Panc1 (cell line): ENCODE measurements at regions not wholly inside any gene's neighbourhood (a gene's known extent, or its start where the extent isn't known, plus 50 kb on each side); places are given as distances from the start of the nearest gene placed in this dataset.

Experiments
- ATAC-seq: fragments of 200-7000 bp; cut with Tn5 transposase; 2 replicates; pipeline ENCODE4 v1.9.1; 2020; ENCODE audit warnings: mild to moderate bottlenecking, moderate library complexity
- BruUV-seq: library from RNA; stranded (reverse); fragments of 400-500 nt; replicated peaks from 2 replicates; lab custom pipeline; 2021; lab: Mats Ljungman, UMichigan
- CTCF ChIA-PET: fragments of 300-600 bp; sonication (Branson Sonifier 250); formaldehyde crosslinking; loops from one replicate; lab custom pipeline; 2022; ENCODE audit warnings: antibody characterized with exemption; lab: Charles Lee
- POLR2A ChIA-PET: fragments of 300-600 bp; sonication (Branson Sonifier 250); formaldehyde crosslinking; loops from one replicate; lab custom pipeline; 2022; ENCODE audit warnings: antibody characterized with exemption; lab: Charles Lee
- DNase-seq: peaks from one replicate; pipeline ENCODE4 v3.0.0-alpha.2; 2010; ENCODE audit warnings: low read depth, low spot score
- H3K27ac ChIP-seq: 2 replicates; pipeline ENCODE4 v1.5.1; 2011; ENCODE audit warnings: mild to moderate bottlenecking, low read length, inconsistent platforms
- H3K27me3 ChIP-seq: fragments of 200-500 bp; sonication (Bioruptor generic); 2 replicates; pipeline ENCODE4 v1.6.0; 2014; ENCODE audit warnings: low read length, inconsistent platforms; ENCODE audit not compliant: control insufficient read depth, insufficient read depth
- H3K36me3 ChIP-seq: fragments of 200-500 bp; sonication (Bioruptor generic); 2 replicates; pipeline ENCODE4 v1.5.1; 2014; ENCODE audit warnings: inconsistent platforms, mild to moderate bottlenecking, low read length, moderate library complexity; ENCODE audit not compliant: control insufficient read depth, insufficient read depth
- H3K4me1 ChIP-seq: 2 replicates; pipeline ENCODE4 v1.5.1; 2011; ENCODE audit warnings: inconsistent platforms, mild to moderate bottlenecking, low read length, moderate library complexity; ENCODE audit not compliant: control insufficient read depth, insufficient read depth
- H3K4me3 ChIP-seq, 2 experiments: 2 replicates each; pipeline ENCODE4 v1.5.1; 2011 to 2012; ENCODE audit warnings: low read depth in 2 of 2, low read length in 2 of 2, mild to moderate bottlenecking in 2 of 2, inconsistent platforms in 1 of 2, moderate library complexity in 1 of 2
- H3K9me3 ChIP-seq: fragments of 200-500 bp; sonication (Bioruptor generic); 2 replicates; pipeline ENCODE4 v1.5.1; 2014; ENCODE audit warnings: low read depth, mild to moderate bottlenecking, inconsistent platforms, low read length, moderate library complexity; ENCODE audit not compliant: control insufficient read depth, insufficient read depth
- POLR2AphosphoS5 ChIP-seq: IDR thresholded peaks from 2 replicates; pipeline ENCODE4 v1.6.1; 2012; ENCODE audit warnings: mild to moderate bottlenecking, low read depth, low read length, moderate library complexity
- SIN3A ChIP-seq: IDR thresholded peaks from 2 replicates; pipeline ENCODE4 v1.6.1; 2012; ENCODE audit warnings: low read depth, mild to moderate bottlenecking, low read length, moderate library complexity, borderline replicate concordance; ENCODE audit not compliant: insufficient read depth
- TCF7L2 ChIP-seq: IDR thresholded peaks from 2 replicates; pipeline ENCODE4 v1.6.1; 2011; ENCODE audit warnings: mild to moderate bottlenecking, low read depth, low read length, inconsistent platforms
- in situ Hi-C: cut with HindIII; loops from 2 replicates; pipeline ENCODE4 v1.10.0; 2016; ENCODE audit warnings: low sequenced_read_pairs, low pct_unique_long_range_greater_than_20kb
- intact Hi-C: fragments of 100-400 bp; cut with micrococcal nuclease; formaldehyde crosslinking; loops from one replicate; pipeline ENCODE4 v1.10.0; 2022; ENCODE audit not compliant: unreplicated experiment
- TF ChIP-seq, protein P1 (sequence below): fragments of 450-650 bp; IDR thresholded peaks from 2 replicates; pipeline ENCODE4 v1.5.1; 2017; ENCODE audit warnings: mild to moderate bottlenecking
- TF ChIP-seq, protein P2 (sequence below), 2 experiments: IDR thresholded peaks; 2 replicates each; pipeline ENCODE4 v1.6.1; 2011 to 2012; ENCODE audit warnings: low read depth in 2 of 2, control low read depth in 1 of 2, low read length in 1 of 2, mild to moderate bottlenecking in 1 of 2, moderate library complexity in 1 of 2; ENCODE audit not compliant: insufficient read depth in 1 of 2

DNA sequence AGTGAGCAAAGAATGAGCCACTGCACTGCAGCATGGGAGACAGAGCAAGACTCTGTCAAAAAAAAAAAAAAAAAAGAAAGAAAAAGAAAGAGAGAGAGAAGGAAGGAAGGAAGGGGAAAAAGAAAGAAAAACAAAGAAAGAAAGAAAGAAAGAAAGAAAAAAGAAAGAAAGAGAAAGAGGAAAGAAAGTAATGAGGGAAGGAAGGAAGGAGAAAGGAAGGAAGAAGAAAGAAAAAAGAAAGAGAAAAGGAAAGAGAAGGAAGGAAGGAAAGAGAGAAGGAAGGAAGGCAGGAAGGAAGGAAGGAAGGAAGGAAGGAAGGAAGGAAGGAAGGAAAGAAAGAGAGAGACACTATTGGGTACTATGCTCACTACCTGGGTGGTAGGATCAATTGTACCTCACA, 122.2 kb upstream of the ERCC4 start:
- TF ChIP-seq, protein P1, sequence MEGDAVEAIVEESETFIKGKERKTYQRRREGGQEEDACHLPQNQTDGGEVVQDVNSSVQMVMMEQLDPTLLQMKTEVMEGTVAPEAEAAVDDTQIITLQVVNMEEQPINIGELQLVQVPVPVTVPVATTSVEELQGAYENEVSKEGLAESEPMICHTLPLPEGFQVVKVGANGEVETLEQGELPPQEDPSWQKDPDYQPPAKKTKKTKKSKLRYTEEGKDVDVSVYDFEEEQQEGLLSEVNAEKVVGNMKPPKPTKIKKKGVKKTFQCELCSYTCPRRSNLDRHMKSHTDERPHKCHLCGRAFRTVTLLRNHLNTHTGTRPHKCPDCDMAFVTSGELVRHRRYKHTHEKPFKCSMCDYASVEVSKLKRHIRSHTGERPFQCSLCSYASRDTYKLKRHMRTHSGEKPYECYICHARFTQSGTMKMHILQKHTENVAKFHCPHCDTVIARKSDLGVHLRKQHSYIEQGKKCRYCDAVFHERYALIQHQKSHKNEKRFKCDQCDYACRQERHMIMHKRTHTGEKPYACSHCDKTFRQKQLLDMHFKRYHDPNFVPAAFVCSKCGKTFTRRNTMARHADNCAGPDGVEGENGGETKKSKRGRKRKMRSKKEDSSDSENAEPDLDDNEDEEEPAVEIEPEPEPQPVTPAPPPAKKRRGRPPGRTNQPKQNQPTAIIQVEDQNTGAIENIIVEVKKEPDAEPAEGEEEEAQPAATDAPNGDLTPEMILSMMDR = no peak
- TF ChIP-seq POLR2AphosphoS5 = no peak
- TF ChIP-seq, protein P2, sequence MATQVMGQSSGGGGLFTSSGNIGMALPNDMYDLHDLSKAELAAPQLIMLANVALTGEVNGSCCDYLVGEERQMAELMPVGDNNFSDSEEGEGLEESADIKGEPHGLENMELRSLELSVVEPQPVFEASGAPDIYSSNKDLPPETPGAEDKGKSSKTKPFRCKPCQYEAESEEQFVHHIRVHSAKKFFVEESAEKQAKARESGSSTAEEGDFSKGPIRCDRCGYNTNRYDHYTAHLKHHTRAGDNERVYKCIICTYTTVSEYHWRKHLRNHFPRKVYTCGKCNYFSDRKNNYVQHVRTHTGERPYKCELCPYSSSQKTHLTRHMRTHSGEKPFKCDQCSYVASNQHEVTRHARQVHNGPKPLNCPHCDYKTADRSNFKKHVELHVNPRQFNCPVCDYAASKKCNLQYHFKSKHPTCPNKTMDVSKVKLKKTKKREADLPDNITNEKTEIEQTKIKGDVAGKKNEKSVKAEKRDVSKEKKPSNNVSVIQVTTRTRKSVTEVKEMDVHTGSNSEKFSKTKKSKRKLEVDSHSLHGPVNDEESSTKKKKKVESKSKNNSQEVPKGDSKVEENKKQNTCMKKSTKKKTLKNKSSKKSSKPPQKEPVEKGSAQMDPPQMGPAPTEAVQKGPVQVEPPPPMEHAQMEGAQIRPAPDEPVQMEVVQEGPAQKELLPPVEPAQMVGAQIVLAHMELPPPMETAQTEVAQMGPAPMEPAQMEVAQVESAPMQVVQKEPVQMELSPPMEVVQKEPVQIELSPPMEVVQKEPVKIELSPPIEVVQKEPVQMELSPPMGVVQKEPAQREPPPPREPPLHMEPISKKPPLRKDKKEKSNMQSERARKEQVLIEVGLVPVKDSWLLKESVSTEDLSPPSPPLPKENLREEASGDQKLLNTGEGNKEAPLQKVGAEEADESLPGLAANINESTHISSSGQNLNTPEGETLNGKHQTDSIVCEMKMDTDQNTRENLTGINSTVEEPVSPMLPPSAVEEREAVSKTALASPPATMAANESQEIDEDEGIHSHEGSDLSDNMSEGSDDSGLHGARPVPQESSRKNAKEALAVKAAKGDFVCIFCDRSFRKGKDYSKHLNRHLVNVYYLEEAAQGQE (IDR thresholded peaks at IDR 0.05; ENCODE audit: insufficient read depth in 1 of 2, low read depth in 2 of 2, low read length in 1 of 2) = no peak
- no peak for TF ChIP-seq SIN3A
- no peak for TF ChIP-seq TCF7L2
- Histone ChIP-seq H3K9me3 (no peaks in the 10 kb centered on the region), H3K4me1 (no peaks in the 10 kb centered on the region), H3K27me3 (no peaks in the 10 kb centered on the region), H3K36me3 (no peaks in the 10 kb centered on the region), H3K27ac (no peak overlapping the region), H3K4me3 (no peak overlapping the region)
- DNase-seq = no peak
- in situ Hi-C loops = no loop called here
- ATAC-seq = no peak
- intact Hi-C loops = no loop called here
- POLR2A ChIA-PET = no interaction called here
- CTCF ChIA-PET = no interaction called here
- BruUV-seq = no TSS peak

DNA sequence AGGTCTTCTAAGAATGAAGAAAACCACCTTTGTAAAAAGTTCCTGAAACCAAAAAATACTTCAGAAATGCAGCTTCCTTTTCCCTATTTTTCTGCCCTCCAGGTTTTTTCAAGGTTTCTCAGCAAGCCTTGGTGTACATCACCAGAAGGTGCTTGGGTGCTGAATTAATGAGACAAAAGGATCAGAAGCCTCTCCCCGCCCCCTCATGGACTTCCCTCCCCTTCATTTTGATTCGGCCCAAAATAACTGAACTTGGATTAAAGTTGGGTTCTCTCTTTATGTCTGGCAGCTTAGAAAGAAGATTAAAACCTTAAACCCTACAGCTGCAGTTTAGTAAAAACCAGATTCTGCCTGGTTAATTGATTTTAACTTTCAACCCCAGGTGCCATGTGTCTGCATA, 121.7 kb upstream of the ERCC4 start:
- intact Hi-C loops = no loop called here
- no peak for ATAC-seq
- H3K9me3 ChIP-seq = no peaks in the 10 kb centered on the region

More for the DNA sequence above, 121.7 kb upstream of the ERCC4 start:
- in situ Hi-C loops = no loop called here
- H3K36me3 ChIP-seq = no peaks in the 10 kb centered on the region
- BruUV-seq = no TSS peak
- H3K27me3 ChIP-seq = no peaks in the 10 kb centered on the region
- H3K27ac ChIP-seq = no peak overlapping the region
- H3K4me1 ChIP-seq = no peaks in the 10 kb centered on the region
- ChIA-PET CTCF (no interaction called here), POLR2A (interaction anchor here (0.7 kb wide), 1 partner anchor 38 kb away, joined by 5 read pairs; no protein-coding TSS in a partner anchor)
- TF ChIP-seq POLR2AphosphoS5 (no peak), TCF7L2 (no peak), SIN3A (no peak)
- TF ChIP-seq, protein P1 = no peak
- TF ChIP-seq, protein P2 (IDR thresholded peaks at IDR 0.05; ENCODE audit: insufficient read depth in 1 of 2, low read depth in 2 of 2, low read length in 1 of 2) = no peak
- DNase-seq = no peak
- no peak overlapping the region for H3K4me3 ChIP-seq
